MM.1S (cell line): ENCODE measurements at regions not wholly inside any gene's neighbourhood (a gene's known extent, or its start where the extent isn't known, plus 50 kb on each side); places are given as distances from the start of the nearest gene placed in this dataset.

Experiments used
- CTCF ChIP-seq: fragments of 300-600 bp; sonication (generic); IDR thresholded peaks from 2 replicates; pipeline ENCODE4 v1.5.1; 2016; ENCODE audit warnings: antibody characterized with exemption, low read length, mixed read lengths
- EZH2 ChIP-seq: fragments of 300-600 bp; sonication (generic); optimal IDR thresholded peaks from 2 replicates; pipeline ENCODE3; 2017; ENCODE audit warnings: low read depth, mild to moderate bottlenecking, antibody characterized with exemption, low read length, mixed read lengths
- EZH2phosphoT487 ChIP-seq: fragments of 300-600 bp; sonication (generic); IDR thresholded peaks from 2 replicates; pipeline ENCODE4 v1.6.1; 2018; ENCODE audit warnings: antibody characterized with exemption, low read length

GRCh38 chr18:34942276-34942675, 98.9 kb upstream of the MAPRE2 start:
- TF ChIP-seq CTCF (no peak), EZH2 (no peak), EZH2phosphoT487 (no peak)
